ENCODE measurements at regions not wholly inside any gene's neighbourhood (a gene's known extent, or its start where the extent isn't known, plus 50 kb on each side); places are given as distances from the start of the nearest gene placed in this dataset.

DNA sequence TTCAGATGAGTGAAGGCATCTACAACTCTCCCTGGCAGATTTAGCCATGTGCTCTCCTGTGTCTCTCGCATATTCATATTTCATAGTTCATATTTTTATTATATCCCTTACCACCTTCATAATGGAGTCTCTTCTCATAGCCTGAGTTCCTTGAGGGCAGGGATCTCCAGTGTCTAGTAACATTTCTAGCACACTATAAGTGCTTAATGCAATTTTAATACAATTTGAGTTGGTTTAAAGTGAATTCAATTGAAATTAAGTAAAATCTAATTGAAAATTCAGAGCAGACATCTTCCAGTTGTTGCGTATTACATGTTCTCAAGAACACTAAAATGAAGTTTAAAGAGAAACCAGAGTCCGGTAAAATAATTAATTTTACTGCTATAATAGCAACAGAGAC is 163.6 kb upstream of the GNAI1 start:
- Histone ChIP-seq H3K4me1 (ENCODE audit: control insufficient read depth in 5 of 5, insufficient read depth in 5 of 5, low read length in 5 of 5) (no peaks in the 10 kb centered on the region), H3K9ac (ENCODE audit: low read length in 5 of 5) (no peak overlapping the region), H3K27ac (ENCODE audit: low read depth, low read length) (no peak overlapping the region), H3K27me3 (ENCODE audit: control insufficient read depth in 5 of 5, insufficient read depth in 4 of 5, low read length in 5 of 5) (no peaks in the 10 kb centered on the region), H3K4me3 (ENCODE audit: low read depth in 1 of 5, low read length in 5 of 5) (no peak overlapping the region), H3K36me3 (ENCODE audit: control insufficient read depth in 5 of 5, insufficient read depth in 5 of 5, low read length in 5 of 5) (no peaks in the 10 kb centered on the region), H3K9me3 (ENCODE audit: control insufficient read depth in 5 of 5, low read length in 5 of 5) (peaks cover 0 to 5% (median 0%) of the 10 kb centered on the region in 5 donors)

DNA sequence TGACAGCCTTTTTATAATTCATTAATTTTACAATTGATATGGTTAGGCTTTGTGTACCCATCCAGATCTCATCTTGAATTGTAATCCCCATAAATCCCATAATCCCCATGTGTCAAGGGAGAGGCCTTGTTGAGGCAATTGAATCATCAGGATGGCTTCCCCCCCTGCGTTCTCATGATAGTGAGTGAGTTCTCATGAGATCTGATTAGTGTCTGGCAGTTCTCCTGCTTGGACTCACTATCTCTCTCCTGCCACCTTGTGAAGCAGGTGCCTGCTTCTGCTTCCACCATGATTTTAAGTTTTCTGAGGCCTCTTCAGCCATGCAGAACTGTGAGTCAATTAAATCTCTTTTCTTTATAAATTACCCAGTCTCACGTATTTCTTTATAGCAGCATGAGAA is 165.7 kb upstream of the GNAI1 start:
- Histone ChIP-seq H3K27me3 (ENCODE audit: control insufficient read depth in 5 of 5, insufficient read depth in 4 of 5, low read length in 5 of 5) (no peaks in the 10 kb centered on the region), H3K36me3 (ENCODE audit: control insufficient read depth in 5 of 5, insufficient read depth in 5 of 5, low read length in 5 of 5) (no peaks in the 10 kb centered on the region), H3K4me1 (ENCODE audit: control insufficient read depth in 5 of 5, insufficient read depth in 5 of 5, low read length in 5 of 5) (no peaks in the 10 kb centered on the region), H3K4me3 (ENCODE audit: low read depth in 1 of 5, low read length in 5 of 5) (no peak overlapping the region), H3K9me3 (ENCODE audit: control insufficient read depth in 5 of 5, low read length in 5 of 5) (peaks cover 0 to 5% (median 0%) of the 10 kb centered on the region in 5 donors), H3K9ac (ENCODE audit: low read length in 5 of 5) (no peak overlapping the region), H3K27ac (ENCODE audit: low read depth, low read length) (no peak overlapping the region)

GRCh38 chr7:79968077-79968648 is 166.5 kb upstream of the GNAI1 start:
- H3K27ac ChIP-seq (ENCODE audit: low read depth, low read length) = no peak overlapping the region
- H3K4me3 ChIP-seq (ENCODE audit: low read depth in 1 of 5, low read length in 5 of 5) = no peak overlapping the region

DNA sequence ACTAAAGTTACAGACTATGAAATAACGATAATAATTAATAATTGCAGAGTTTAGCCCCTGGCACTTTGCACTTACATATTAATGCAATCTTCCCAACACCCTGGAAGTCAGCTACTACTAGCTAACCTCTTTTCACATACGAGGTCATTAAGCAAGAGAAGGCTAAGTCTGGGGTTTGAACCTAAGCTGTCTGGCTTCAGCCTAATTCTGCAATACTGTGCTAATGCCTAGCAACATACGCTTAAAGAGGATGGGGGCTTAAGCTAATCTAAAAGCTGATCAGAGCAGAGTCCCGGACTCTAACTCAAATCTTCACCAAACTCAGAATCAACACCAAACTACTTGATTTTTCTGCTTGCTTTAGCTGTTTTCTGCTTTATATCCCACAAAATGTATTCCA is 168.7 kb upstream of the GNAI1 start:
- no peak overlapping the region for H3K9ac ChIP-seq (ENCODE audit: low read length in 5 of 5)
- no peak overlapping the region for H3K4me3 ChIP-seq (ENCODE audit: low read depth in 1 of 5, low read length in 5 of 5)
- no peaks in the 10 kb centered on the region for H3K27me3 ChIP-seq (ENCODE audit: control insufficient read depth in 5 of 5, insufficient read depth in 4 of 5, low read length in 5 of 5)
- H3K36me3 ChIP-seq (ENCODE audit: control insufficient read depth in 5 of 5, insufficient read depth in 5 of 5, low read length in 5 of 5) = no peaks in the 10 kb centered on the region
- H3K4me1 ChIP-seq (ENCODE audit: control insufficient read depth in 5 of 5, insufficient read depth in 5 of 5, low read length in 5 of 5) = no peaks in the 10 kb centered on the region
- no peak overlapping the region for H3K27ac ChIP-seq (ENCODE audit: low read depth, low read length)
- H3K9me3 ChIP-seq (ENCODE audit: control insufficient read depth in 5 of 5, low read length in 5 of 5) = peaks cover 0 to 3% (median 0%) of the 10 kb centered on the region in 5 donors

More at GRCh38 chr7:79968077-79968648, 166.5 kb upstream of the GNAI1 start:
- Histone ChIP-seq H3K4me1 (ENCODE audit: control insufficient read depth in 5 of 5, insufficient read depth in 5 of 5, low read length in 5 of 5) (no peaks in the 10 kb centered on the region), H3K36me3 (ENCODE audit: control insufficient read depth in 5 of 5, insufficient read depth in 5 of 5, low read length in 5 of 5) (no peaks in the 10 kb centered on the region), H3K27me3 (ENCODE audit: control insufficient read depth in 5 of 5, insufficient read depth in 4 of 5, low read length in 5 of 5) (no peaks in the 10 kb centered on the region), H3K9me3 (ENCODE audit: control insufficient read depth in 5 of 5, low read length in 5 of 5) (peaks cover 0 to 3% (median 0%) of the 10 kb centered on the region in 5 donors), H3K9ac (ENCODE audit: low read length in 5 of 5) (no peak overlapping the region)

DNA sequence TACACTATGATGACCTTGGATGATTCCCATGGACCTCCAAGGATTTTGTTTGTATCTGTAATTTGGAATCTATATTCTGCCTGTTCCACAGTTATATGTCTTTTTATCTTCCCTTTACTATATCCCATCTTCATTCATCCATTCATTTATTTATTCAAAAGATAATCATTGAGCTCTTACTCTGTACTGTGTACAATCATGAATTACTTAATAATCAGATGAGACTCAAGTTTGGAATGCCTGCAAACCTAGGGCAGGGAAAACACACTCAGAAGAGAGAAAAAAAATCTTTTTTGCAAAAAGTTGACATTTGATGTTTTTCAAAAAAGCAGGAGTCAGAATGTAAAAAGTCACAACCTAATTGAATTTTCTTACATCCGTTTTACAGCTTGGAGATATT is 170.2 kb upstream of the GNAI1 start:
- H3K27me3 ChIP-seq (ENCODE audit: control insufficient read depth in 5 of 5, insufficient read depth in 4 of 5, low read length in 5 of 5) = no peaks in the 10 kb centered on the region
- H3K9ac ChIP-seq (ENCODE audit: low read length in 5 of 5) = no peak overlapping the region
- H3K36me3 ChIP-seq (ENCODE audit: control insufficient read depth in 5 of 5, insufficient read depth in 5 of 5, low read length in 5 of 5) = no peaks in the 10 kb centered on the region
- H3K4me1 ChIP-seq (ENCODE audit: control insufficient read depth in 5 of 5, insufficient read depth in 5 of 5, low read length in 5 of 5) = no peaks in the 10 kb centered on the region
- peaks cover 0 to 3% (median 0%) of the 10 kb centered on the region in 5 donors for H3K9me3 ChIP-seq (ENCODE audit: control insufficient read depth in 5 of 5, low read length in 5 of 5)
- H3K4me3 ChIP-seq (ENCODE audit: low read depth in 1 of 5, low read length in 5 of 5) = no peak overlapping the region
- H3K27ac ChIP-seq (ENCODE audit: low read depth, low read length) = no peak overlapping the region

DNA sequence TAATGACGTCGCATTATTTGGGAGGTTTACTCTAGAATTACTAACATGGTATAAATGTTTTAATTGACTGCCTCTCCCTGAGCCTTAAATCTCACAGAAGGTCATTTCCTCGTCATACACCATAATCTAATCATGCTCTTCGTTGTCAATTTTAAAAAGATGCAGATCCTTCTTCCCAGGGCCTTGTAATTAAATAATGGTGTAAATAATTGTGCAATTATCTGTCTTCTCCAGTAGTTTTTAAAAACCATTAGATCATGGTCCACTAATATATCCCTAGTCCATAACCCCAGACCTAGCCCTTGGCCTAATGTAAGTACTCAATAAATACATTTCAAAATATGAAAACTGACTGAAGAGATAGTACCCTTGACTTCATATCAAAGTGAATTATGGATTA is 181.5 kb upstream of the GNAI1 start:
- no peak overlapping the region for H3K27ac ChIP-seq (ENCODE audit: low read depth, low read length)
- no peaks in the 10 kb centered on the region for H3K27me3 ChIP-seq (ENCODE audit: control insufficient read depth in 5 of 5, insufficient read depth in 4 of 5, low read length in 5 of 5)
- no peak overlapping the region for H3K4me3 ChIP-seq (ENCODE audit: low read depth in 1 of 5, low read length in 5 of 5)
- no peak overlapping the region for H3K9ac ChIP-seq (ENCODE audit: low read length in 5 of 5)
- no peaks in the 10 kb centered on the region for H3K9me3 ChIP-seq (ENCODE audit: control insufficient read depth in 5 of 5, low read length in 5 of 5)
- H3K36me3 ChIP-seq (ENCODE audit: control insufficient read depth in 5 of 5, insufficient read depth in 5 of 5, low read length in 5 of 5) = no peaks in the 10 kb centered on the region
- no peaks in the 10 kb centered on the region for H3K4me1 ChIP-seq (ENCODE audit: control insufficient read depth in 5 of 5, insufficient read depth in 5 of 5, low read length in 5 of 5)

- H3K27ac ChIP-seq (ENCODE audit: low read depth, low read length) = no peak overlapping the region
- no peak overlapping the region for H3K4me3 ChIP-seq (ENCODE audit: low read depth in 1 of 5, low read length in 5 of 5)
- no peaks in the 10 kb centered on the region for H3K36me3 ChIP-seq (ENCODE audit: control insufficient read depth in 5 of 5, insufficient read depth in 5 of 5, low read length in 5 of 5)
- H3K9me3 ChIP-seq (ENCODE audit: control insufficient read depth in 5 of 5, low read length in 5 of 5) = no peaks in the 10 kb centered on the region
- no peak overlapping the region for H3K9ac ChIP-seq (ENCODE audit: low read length in 5 of 5)
- H3K27me3 ChIP-seq (ENCODE audit: control insufficient read depth in 5 of 5, insufficient read depth in 4 of 5, low read length in 5 of 5) = no peaks in the 10 kb centered on the region
- no peaks in the 10 kb centered on the region for H3K4me1 ChIP-seq (ENCODE audit: control insufficient read depth in 5 of 5, insufficient read depth in 5 of 5, low read length in 5 of 5)
Measured at GRCh38 chr7:79952399-79952798, 182.2 kb upstream of the GNAI1 start.

GRCh38 chr7:79951415-79951814 is 183.2 kb upstream of the GNAI1 start:
- H3K9ac ChIP-seq (ENCODE audit: low read length in 5 of 5) = no peak overlapping the region
- H3K27me3 ChIP-seq (ENCODE audit: control insufficient read depth in 5 of 5, insufficient read depth in 4 of 5, low read length in 5 of 5) = no peaks in the 10 kb centered on the region
- peaks cover 0 to 6% (median 0%) of the 10 kb centered on the region in 5 donors for H3K9me3 ChIP-seq (ENCODE audit: control insufficient read depth in 5 of 5, low read length in 5 of 5)
- no peak overlapping the region for H3K4me3 ChIP-seq (ENCODE audit: low read depth in 1 of 5, low read length in 5 of 5)
- H3K4me1 ChIP-seq (ENCODE audit: control insufficient read depth in 5 of 5, insufficient read depth in 5 of 5, low read length in 5 of 5) = no peaks in the 10 kb centered on the region
- H3K27ac ChIP-seq (ENCODE audit: low read depth, low read length) = no peak overlapping the region
- no peaks in the 10 kb centered on the region for H3K36me3 ChIP-seq (ENCODE audit: control insufficient read depth in 5 of 5, insufficient read depth in 5 of 5, low read length in 5 of 5)

DNA sequence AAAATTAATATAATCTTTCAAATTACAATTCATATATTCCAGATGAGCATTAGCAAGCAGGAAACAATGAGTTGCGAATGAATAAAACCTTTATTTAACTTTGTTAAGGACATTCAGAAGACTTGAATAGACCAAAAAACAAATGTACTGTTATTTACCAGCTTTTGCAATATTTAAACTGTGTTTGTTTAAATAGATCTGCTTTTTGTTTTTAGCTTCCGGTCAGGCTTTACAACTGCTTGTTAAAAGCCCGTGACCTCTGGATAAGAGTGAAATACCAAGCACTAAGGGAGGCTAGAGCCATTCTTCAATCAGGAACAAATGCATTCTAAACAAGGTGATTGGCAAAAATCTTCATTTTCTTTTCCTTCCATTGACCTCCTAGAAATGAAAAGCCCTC is 184.9 kb upstream of the GNAI1 start:
- Histone ChIP-seq H3K27me3 (ENCODE audit: control insufficient read depth in 5 of 5, insufficient read depth in 4 of 5, low read length in 5 of 5) (no peaks in the 10 kb centered on the region), H3K4me3 (ENCODE audit: low read depth in 1 of 5, low read length in 5 of 5) (no peak overlapping the region), H3K4me1 (ENCODE audit: control insufficient read depth in 5 of 5, insufficient read depth in 5 of 5, low read length in 5 of 5) (no peaks in the 10 kb centered on the region), H3K9ac (ENCODE audit: low read length in 5 of 5) (no peak overlapping the region), H3K27ac (ENCODE audit: low read depth, low read length) (no peak overlapping the region), H3K9me3 (ENCODE audit: control insufficient read depth in 5 of 5, low read length in 5 of 5) (peaks cover 0 to 6% (median 0%) of the 10 kb centered on the region in 5 donors), H3K36me3 (ENCODE audit: control insufficient read depth in 5 of 5, insufficient read depth in 5 of 5, low read length in 5 of 5) (no peaks in the 10 kb centered on the region)

DNA sequence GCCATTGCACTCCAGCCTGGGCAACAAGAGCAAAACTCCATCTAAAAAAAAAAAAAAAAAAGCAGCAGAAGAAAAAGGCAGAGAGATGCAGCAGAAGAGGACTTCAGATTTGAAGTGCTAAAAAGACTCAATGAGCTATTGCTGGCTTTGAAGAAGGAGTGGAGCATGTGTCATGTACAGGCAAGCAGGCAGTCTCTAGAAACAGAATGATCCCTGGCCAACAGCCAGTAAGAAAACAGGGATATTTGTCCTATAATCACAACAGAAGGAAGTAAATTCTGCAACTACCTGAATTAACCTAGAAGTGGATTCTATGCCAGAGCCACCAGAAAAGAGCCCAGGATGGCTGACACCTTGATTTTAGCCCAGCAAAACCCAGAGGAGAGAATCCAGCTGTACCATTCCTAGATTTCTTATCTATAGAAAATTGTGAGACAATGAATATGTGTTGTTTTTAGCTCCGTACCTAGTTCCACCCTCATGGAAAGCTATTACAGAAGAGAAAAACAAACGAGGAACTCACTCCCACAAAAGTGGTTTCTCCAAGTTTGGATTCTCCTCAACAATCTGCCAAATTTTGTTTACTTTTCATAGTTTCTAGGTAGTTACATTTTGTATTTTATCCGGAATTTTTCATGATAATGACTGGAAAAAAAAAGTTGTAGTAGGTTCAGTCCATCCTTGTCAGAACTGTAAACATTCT is 198.2 kb upstream of the GNAI1 start:
- no peaks in the 10 kb centered on the region for H3K36me3 ChIP-seq (ENCODE audit: control insufficient read depth in 5 of 5, insufficient read depth in 5 of 5, low read length in 5 of 5)
- H3K4me1 ChIP-seq (ENCODE audit: control insufficient read depth in 5 of 5, insufficient read depth in 5 of 5, low read length in 5 of 5) = no peaks in the 10 kb centered on the region
- no peak overlapping the region for H3K9ac ChIP-seq (ENCODE audit: low read length in 5 of 5)
- no peak overlapping the region for H3K27ac ChIP-seq (ENCODE audit: low read depth, low read length)
- no peaks in the 10 kb centered on the region for H3K9me3 ChIP-seq (ENCODE audit: control insufficient read depth in 5 of 5, low read length in 5 of 5)
- H3K4me3 ChIP-seq (ENCODE audit: low read depth in 1 of 5, low read length in 5 of 5) = no peak overlapping the region
- H3K27me3 ChIP-seq (ENCODE audit: control insufficient read depth in 5 of 5, insufficient read depth in 4 of 5, low read length in 5 of 5) = no peaks in the 10 kb centered on the region

All from subcutaneous abdominal adipose tissue (tissue), 5 donors.